Natural killer cell (primary cell): ENCODE measurements at regions not wholly inside any gene's neighbourhood (a gene's known extent, or its start where the extent isn't known, plus 50 kb on each side); places are given as distances from the start of the nearest gene placed in this dataset.

Experiments used
- ATAC-seq, 3 donors: fragments of 150-1000 bp in 2 of 3; fragments of 200-7000 bp in 1 of 3; cut with Tn5 transposase; 1 replicate in 1 of 3; 2 replicates in 2 of 3; pipeline ENCODE4 v1.10.0; 2021; ENCODE audit warnings: mild to moderate bottlenecking in 2 of 3, moderate library complexity in 2 of 3
- DNase-seq, 2 donors: peaks; one replicate each; pipeline versions ENCODE4 v3.0.0 to v3.0.0-alpha.2; 2013 to 2021; ENCODE audit warnings: mixed read lengths in 1 of 2
- H3K27ac ChIP-seq: one replicate; pipeline ENCODE4 v1.5.1; 2013; ENCODE audit warnings: mild to moderate bottlenecking, low read length
- H3K27me3 ChIP-seq: one replicate; pipeline ENCODE4 v1.6.1; 2013; ENCODE audit warnings: low read length; ENCODE audit not compliant: control insufficient read depth, insufficient read depth
- H3K36me3 ChIP-seq: one replicate; pipeline ENCODE4 v1.6.1; 2013; ENCODE audit warnings: low read length; ENCODE audit not compliant: control insufficient read depth, insufficient read depth
- H3K4me1 ChIP-seq: one replicate; pipeline ENCODE4 v1.6.1; 2013; ENCODE audit warnings: low read length; ENCODE audit not compliant: control insufficient read depth, insufficient read depth
- H3K4me3 ChIP-seq: one replicate; pipeline ENCODE4 v1.5.1; 2013; ENCODE audit warnings: low read length
- H3K9me3 ChIP-seq: one replicate; pipeline ENCODE4 v1.6.1; 2013; ENCODE audit warnings: low read length; ENCODE audit not compliant: control insufficient read depth, insufficient read depth
- H3K27ac Mint-ChIP-seq, 2 donors: one replicate each; pipeline ENCODE4 v1.8.0; 2022; ENCODE audit warnings: mild to moderate bottlenecking in 2 of 2, mixed read lengths in 2 of 2, moderate library complexity in 1 of 2
- H3K27me3 Mint-ChIP-seq, 2 donors: one replicate each; pipeline ENCODE4 v1.8.0; 2022; ENCODE audit warnings: low read depth in 2 of 2, mixed read lengths in 2 of 2
- H3K36me3 Mint-ChIP-seq: one replicate; pipeline ENCODE4 v1.8.0; 2022; ENCODE audit warnings: mixed read lengths
- H3K4me1 Mint-ChIP-seq, 2 donors: one replicate each; pipeline ENCODE4 v1.8.0; 2022; ENCODE audit warnings: mixed read lengths in 2 of 2
- H3K4me3 Mint-ChIP-seq: one replicate; pipeline ENCODE4 v1.8.0; 2022; ENCODE audit warnings: mild to moderate bottlenecking, moderate library complexity, mixed read lengths
- H3K9me3 Mint-ChIP-seq, 2 donors: one replicate each; pipeline ENCODE4 v1.8.0; 2022; ENCODE audit warnings: mixed read lengths in 2 of 2
- WGBS: methylation state at CpG from one replicate; pipeline ENCODE4 v1.1.7; 2013; ENCODE audit warnings: missing lambda C conversion rate; ENCODE audit not compliant: insufficient coverage; 5-methylcytosine and 5-hydroxymethylcytosine counted together
- intact Hi-C: fragments of 100-400 bp; cut with micrococcal nuclease; formaldehyde crosslinking; loops from one replicate; pipeline ENCODE4 v1.14.2; 2022
- TF ChIP-seq, protein P1 (sequence below): fragments of 200-600 bp; IDR thresholded peaks from one replicate; pipeline ENCODE4 v1.8.0; 2022; ENCODE audit warnings: antibody characterized with exemption

DNA sequence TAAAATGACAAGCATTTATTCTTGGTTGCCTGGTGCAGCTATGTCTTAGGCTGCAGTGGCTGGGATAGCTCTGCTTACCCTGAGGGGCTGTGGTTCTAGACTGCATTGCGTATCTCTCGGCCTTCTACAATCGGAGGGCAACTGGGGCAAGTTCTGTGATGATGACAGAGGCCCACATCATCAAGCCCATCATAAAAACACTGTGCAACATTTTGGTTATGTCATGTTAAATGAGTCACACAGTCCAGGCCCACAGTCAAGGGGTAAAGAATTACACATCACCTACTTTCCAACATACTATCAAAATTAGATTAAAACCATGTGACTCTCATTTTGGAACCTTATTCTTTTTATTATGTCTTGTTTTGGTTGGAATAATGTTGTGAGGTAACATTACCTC, 120.2 kb upstream of the GUCY1A1 start:
- Histone ChIP-seq H3K9me3 (peaks cover 4% of the 10 kb centered on the region), H3K27ac (no peak overlapping the region), H3K36me3 (no peaks in the 10 kb centered on the region), H3K4me1 (no peaks in the 10 kb centered on the region), H3K27me3 (no peaks in the 10 kb centered on the region), H3K4me3 (no peak overlapping the region)
- ATAC-seq (no peak), DNase-seq (no peak)
- Mint-ChIP-seq H3K9me3 (peaks cover 0 to 2% of the 10 kb centered on the region in 2 donors), H3K27me3 (no peaks in the 10 kb centered on the region), H3K36me3 (peaks cover 7% of the 10 kb centered on the region), H3K4me1 (no peaks in the 10 kb centered on the region), H3K4me3 (no peak overlapping the region), H3K27ac (no peak overlapping the region)
- TF ChIP-seq, protein P1, sequence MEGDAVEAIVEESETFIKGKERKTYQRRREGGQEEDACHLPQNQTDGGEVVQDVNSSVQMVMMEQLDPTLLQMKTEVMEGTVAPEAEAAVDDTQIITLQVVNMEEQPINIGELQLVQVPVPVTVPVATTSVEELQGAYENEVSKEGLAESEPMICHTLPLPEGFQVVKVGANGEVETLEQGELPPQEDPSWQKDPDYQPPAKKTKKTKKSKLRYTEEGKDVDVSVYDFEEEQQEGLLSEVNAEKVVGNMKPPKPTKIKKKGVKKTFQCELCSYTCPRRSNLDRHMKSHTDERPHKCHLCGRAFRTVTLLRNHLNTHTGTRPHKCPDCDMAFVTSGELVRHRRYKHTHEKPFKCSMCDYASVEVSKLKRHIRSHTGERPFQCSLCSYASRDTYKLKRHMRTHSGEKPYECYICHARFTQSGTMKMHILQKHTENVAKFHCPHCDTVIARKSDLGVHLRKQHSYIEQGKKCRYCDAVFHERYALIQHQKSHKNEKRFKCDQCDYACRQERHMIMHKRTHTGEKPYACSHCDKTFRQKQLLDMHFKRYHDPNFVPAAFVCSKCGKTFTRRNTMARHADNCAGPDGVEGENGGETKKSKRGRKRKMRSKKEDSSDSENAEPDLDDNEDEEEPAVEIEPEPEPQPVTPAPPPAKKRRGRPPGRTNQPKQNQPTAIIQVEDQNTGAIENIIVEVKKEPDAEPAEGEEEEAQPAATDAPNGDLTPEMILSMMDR: no peak
- 96% methylated on average over 3 of the region's 3 CpGs for WGBS
- intact Hi-C loops: no loop called here

DNA sequence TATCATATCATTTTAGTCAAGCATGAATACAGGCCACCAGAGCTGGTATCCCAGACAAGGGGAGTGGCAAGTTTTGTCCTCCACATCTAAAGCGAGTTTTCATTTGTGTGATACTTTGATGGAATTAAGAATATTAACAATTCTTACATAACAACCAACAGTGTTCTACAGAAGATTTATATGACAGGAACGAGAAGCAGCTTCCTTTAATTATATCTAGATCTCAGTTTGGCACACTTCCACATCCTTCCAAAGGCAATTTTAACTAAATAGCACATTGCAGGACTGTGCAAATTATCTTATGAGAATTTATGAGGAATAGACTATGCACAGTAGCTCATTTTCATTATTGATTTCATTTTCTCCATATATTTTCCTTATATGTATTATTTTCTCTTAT, 121.2 kb upstream of the GUCY1A1 start:
- TF ChIP-seq, protein P1: no peak
- DNase-seq (no peak), ATAC-seq (no peak)
- H3K27me3 Mint-ChIP-seq: no peaks in the 10 kb centered on the region
- no peak overlapping the region for H3K27ac ChIP-seq
- no peaks in the 10 kb centered on the region for H3K36me3 ChIP-seq
- peaks cover 4% of the 10 kb centered on the region for H3K9me3 ChIP-seq
- WGBS: no CpG with 5 or more reads among the region's 2 CpGs
- H3K36me3 Mint-ChIP-seq: peaks cover 7% of the 10 kb centered on the region
- H3K27ac Mint-ChIP-seq: no peak overlapping the region
- H3K4me1 Mint-ChIP-seq: no peaks in the 10 kb centered on the region
- no peak overlapping the region for H3K4me3 ChIP-seq
- no peaks in the 10 kb centered on the region for H3K27me3 ChIP-seq
- H3K9me3 Mint-ChIP-seq: peaks cover 0 to 2% of the 10 kb centered on the region in 2 donors
- intact Hi-C loops: no loop called here
- no peak overlapping the region for H3K4me3 Mint-ChIP-seq
- H3K4me1 ChIP-seq: no peaks in the 10 kb centered on the region

DNA sequence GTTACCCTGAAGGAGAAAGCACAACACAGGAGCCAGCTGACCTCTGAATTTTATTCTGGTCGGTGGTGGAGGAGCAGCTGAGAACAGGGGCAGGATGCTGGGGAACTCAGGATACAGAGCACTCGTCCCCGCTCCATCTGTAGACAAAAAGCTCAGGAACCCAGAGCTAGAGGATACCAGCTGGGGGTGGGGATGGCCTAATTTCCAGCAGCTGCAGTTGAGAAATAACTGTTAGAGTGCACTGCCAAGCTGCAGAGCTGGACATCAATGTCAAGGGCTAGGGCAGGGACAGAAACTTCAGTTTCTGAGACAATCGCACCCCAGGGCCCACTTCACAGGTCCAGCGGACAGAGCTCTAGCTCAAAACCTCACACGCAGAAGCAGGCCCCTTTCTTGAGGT, 122.1 kb upstream of the GUCY1A1 start:
- intact Hi-C loops: no loop called here
- no peak for ATAC-seq
- Histone ChIP-seq H3K9me3 (peaks cover 4% of the 10 kb centered on the region), H3K27ac (no peak overlapping the region), H3K27me3 (no peaks in the 10 kb centered on the region), H3K36me3 (no peaks in the 10 kb centered on the region), H3K4me3 (no peak overlapping the region), H3K4me1 (no peaks in the 10 kb centered on the region)
- Mint-ChIP-seq H3K36me3 (peaks cover 7% of the 10 kb centered on the region), H3K4me3 (no peak overlapping the region), H3K4me1 (no peaks in the 10 kb centered on the region), H3K9me3 (peaks cover 0 to 2% of the 10 kb centered on the region in 2 donors), H3K27me3 (no peaks in the 10 kb centered on the region), H3K27ac (no peak overlapping the region)
- TF ChIP-seq, protein P1: no peak
- DNase-seq: no peak
- 93% methylated on average over 6 of the region's 6 CpGs for WGBS

DNA sequence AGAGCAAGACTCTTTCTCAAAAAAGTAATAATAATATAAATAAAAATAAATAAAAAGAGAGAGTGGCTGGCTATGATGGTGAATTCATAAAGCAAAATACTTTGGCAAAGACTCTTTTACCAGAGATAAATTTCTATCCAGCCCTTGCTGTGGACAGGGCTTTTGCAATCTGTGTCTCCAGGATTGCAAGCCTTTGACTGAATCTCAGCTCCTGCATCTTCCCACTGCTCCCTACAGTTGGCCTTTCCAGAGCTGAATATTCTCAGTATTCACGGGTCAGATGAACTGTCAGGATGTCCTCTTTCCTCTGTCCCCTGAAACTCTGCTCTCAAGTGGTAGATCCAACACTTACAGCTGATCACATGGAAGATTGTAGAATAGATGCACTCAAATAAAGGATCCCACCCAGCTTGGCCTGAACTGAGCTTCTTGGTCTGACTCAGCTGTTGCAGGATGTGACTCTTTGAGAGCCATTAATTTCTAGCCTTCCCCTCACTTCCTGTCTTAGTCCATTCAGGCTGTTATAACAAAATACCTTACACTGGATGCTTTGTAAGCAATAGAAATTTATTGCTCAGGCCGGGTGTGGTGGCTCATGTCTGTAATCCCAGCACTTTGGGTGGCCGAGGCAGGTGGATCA, 123.4 kb upstream of the GUCY1A1 start:
- H3K9me3 ChIP-seq: peaks cover 4% of the 10 kb centered on the region
- peaks cover 0 to 2% of the 10 kb centered on the region in 2 donors for H3K9me3 Mint-ChIP-seq
- no peak overlapping the region for H3K4me3 Mint-ChIP-seq
- no peak overlapping the region for H3K4me3 ChIP-seq
- H3K36me3 ChIP-seq: no peaks in the 10 kb centered on the region
- no peak overlapping the region for H3K27ac ChIP-seq
- ATAC-seq: no peak
- H3K4me1 Mint-ChIP-seq: no peaks in the 10 kb centered on the region
- H3K27me3 ChIP-seq: no peaks in the 10 kb centered on the region
- intact Hi-C loops: no loop called here
- H3K4me1 ChIP-seq: no peaks in the 10 kb centered on the region
- TF ChIP-seq, protein P1: no peak
- H3K27me3 Mint-ChIP-seq: no peaks in the 10 kb centered on the region
- 37% methylated on average over 2 of the region's 3 CpGs for WGBS
- H3K36me3 Mint-ChIP-seq: peaks cover 7% of the 10 kb centered on the region
- DNase-seq: no peak
- H3K27ac Mint-ChIP-seq: no peak overlapping the region
